ENCODE measurements at regions not wholly inside any gene's neighbourhood (a gene's known extent, or its start where the extent isn't known, plus 50 kb on each side); places are given as distances from the start of the nearest gene placed in this dataset.
"Not testable (repeated sequence)": the region's sequence is repeated elsewhere in the genome, so short reads cannot be mapped to it uniquely, and the experiment has no call there.

GRCh38 chrX:150099316-150099715, 161.0 kb upstream of the EOLA2 start:
- DNase-seq (ENCODE audit: extremely low spot score, insufficient read length, low read depth) = no peak
- FAIRE-seq = no peak

- DNase-seq (ENCODE audit: extremely low spot score, insufficient read length, low read depth) (no peak), FAIRE-seq (no peak)
These were observed 162.0 kb upstream of the EOLA2 start for GRCh38 chrX:150100261-150100660.

GRCh38 chrX:150118476-150118875, 180.2 kb upstream of the EOLA2 start:
- FAIRE-seq (no peak), DNase-seq (ENCODE audit: extremely low spot score, insufficient read length, low read depth) (no peak)

GRCh38 chrX:150119323-150119722, 181.0 kb upstream of the EOLA2 start:
- no peak for DNase-seq (ENCODE audit: extremely low spot score, insufficient read length, low read depth)
- FAIRE-seq = no peak

- not testable (repeated sequence) for DNase-seq (ENCODE audit: extremely low spot score, insufficient read length, low read depth); FAIRE-seq
These were observed 186.8 kb upstream of the EOLA2 start for GRCh38 chrX:150125045-150125444.

GRCh38 chrX:150127216-150127615, 188.9 kb upstream of the EOLA2 start:
- FAIRE-seq = no peak
- no peak for DNase-seq (ENCODE audit: extremely low spot score, insufficient read length, low read depth)

- FAIRE-seq (no peak), DNase-seq (ENCODE audit: extremely low spot score, insufficient read length, low read depth) (no peak)
These were observed 205.6 kb upstream of the EOLA2 start for GRCh38 chrX:150143721-150144440.

GRCh38 chrX:150146271-150146896, 208.1 kb upstream of the EOLA2 start:
- DNase-seq (ENCODE audit: extremely low spot score, insufficient read length, low read depth) (no peak), FAIRE-seq (no peak)

GRCh38 chrX:150148749-150149672, 210.7 kb upstream of the EOLA2 start:
- no peak for FAIRE-seq
- no peak for DNase-seq (ENCODE audit: extremely low spot score, insufficient read length, low read depth)

- no peak for FAIRE-seq
- no peak for DNase-seq (ENCODE audit: extremely low spot score, insufficient read length, low read depth)
These were observed 211.9 kb upstream of the EOLA2 start for GRCh38 chrX:150150076-150150779.

- FAIRE-seq (no peak), DNase-seq (ENCODE audit: extremely low spot score, insufficient read length, low read depth) (no peak)
These were observed 212.4 kb upstream of the MAMLD1 start for GRCh38 chrX:150150780-150151125.

GRCh38 chrX:150152036-150152435, 211.1 kb upstream of the MAMLD1 start:
- DNase-seq (ENCODE audit: extremely low spot score, insufficient read length, low read depth) (no peak), FAIRE-seq (no peak)

- DNase-seq (ENCODE audit: extremely low spot score, insufficient read length, low read depth) = no peak
These were observed 210.6 kb upstream of the MAMLD1 start for GRCh38 chrX:150152546-150152945.

GRCh38 chrX:150155436-150156035, 207.6 kb upstream of the MAMLD1 start:
- DNase-seq (ENCODE audit: extremely low spot score, insufficient read length, low read depth) = no peak

More at GRCh38 chrX:150152546-150152945, 210.6 kb upstream of the MAMLD1 start:
- FAIRE-seq = no peak

GRCh38 chrX:150156615-150157014, 206.5 kb upstream of the MAMLD1 start:
- DNase-seq (ENCODE audit: extremely low spot score, insufficient read length, low read depth) (no peak), FAIRE-seq (no peak)

More at GRCh38 chrX:150155436-150156035, 207.6 kb upstream of the MAMLD1 start:
- FAIRE-seq = no peak

- DNase-seq (ENCODE audit: extremely low spot score, insufficient read length, low read depth) (no peak), FAIRE-seq (peak; percentile 61)
These were observed 205.8 kb upstream of the MAMLD1 start for GRCh38 chrX:150157291-150157690.

- FAIRE-seq (no peak), DNase-seq (ENCODE audit: extremely low spot score, insufficient read length, low read depth) (no peak)
These were observed 204.4 kb upstream of the MAMLD1 start for GRCh38 chrX:150158554-150159332.

GRCh38 chrX:150159537-150159936, 203.6 kb upstream of the MAMLD1 start:
- no peak for DNase-seq (ENCODE audit: extremely low spot score, insufficient read length, low read depth)
- FAIRE-seq = no peak

GRCh38 chrX:150160656-150161055, 202.5 kb upstream of the MAMLD1 start:
- FAIRE-seq (no peak), DNase-seq (ENCODE audit: extremely low spot score, insufficient read length, low read depth) (no peak)

All from GM18507 (cell line).